ENCODE measurements at regions not wholly inside any gene's neighbourhood (a gene's known extent, or its start where the extent isn't known, plus 50 kb on each side); places are given as distances from the start of the nearest gene placed in this dataset.

DNA sequence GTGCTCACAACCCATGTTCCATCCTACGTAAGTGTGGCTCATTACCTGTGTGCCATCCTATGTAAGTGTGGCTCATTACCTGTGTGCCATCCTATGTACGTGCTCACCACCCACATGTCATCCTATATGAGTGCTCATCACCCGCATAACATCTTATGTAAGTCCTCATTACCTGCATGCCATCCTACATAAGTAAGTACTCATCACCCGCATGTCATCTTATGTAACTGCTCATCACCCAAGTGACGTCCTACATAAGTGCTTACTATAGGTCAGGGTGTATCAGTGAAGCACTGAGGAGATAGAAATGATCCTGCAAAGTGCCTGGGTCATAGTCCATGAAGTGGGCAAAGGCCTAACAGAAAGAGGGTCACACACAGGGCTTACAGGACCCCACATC is 93.1 kb downstream of the AXIN2 start:
- TF ChIP-seq JUND (IDR thresholded peaks at IDR 0.05; ENCODE audit: borderline replicate concordance, low read depth, low read length) (no peak), JUND (tag; IDR thresholded peaks at IDR 0.05; ENCODE audit: borderline replicate concordance, low read depth, low read length) (no peak), CAMTA2 (CRISPR knock-in tag; conservative IDR thresholded peaks at IDR 0.05) (no peak), ZFX (CRISPR knock-in tag; IDR thresholded peaks at IDR 0.05) (no peak), PHB2 (IDR thresholded peaks at IDR 0.05; ENCODE audit: low read depth) (no peak), SP1 (CRISPR knock-in tag; IDR thresholded peaks at IDR 0.05) (no peak), GTF2A2 (tag; IDR thresholded peaks at IDR 0.05) (no peak), MYC (IDR thresholded peaks at IDR 0.05; ENCODE audit: low read depth, low read length) (no peak), MYC (CRISPR knock-in tag; IDR thresholded peaks at IDR 0.05; ENCODE audit: borderline replicate concordance, low read depth) (no peak), ZNF212 (CRISPR knock-in tag; IDR thresholded peaks at IDR 0.05) (no peak), IRF2 (CRISPR knock-in tag; IDR thresholded peaks at IDR 0.05) (no peak), ELF1 (tag; IDR thresholded peaks at IDR 0.05) (no peak), POLR2A (conservative IDR thresholded peaks at IDR 0.05) (no peak)
- TF ChIP-seq, protein P1, sequence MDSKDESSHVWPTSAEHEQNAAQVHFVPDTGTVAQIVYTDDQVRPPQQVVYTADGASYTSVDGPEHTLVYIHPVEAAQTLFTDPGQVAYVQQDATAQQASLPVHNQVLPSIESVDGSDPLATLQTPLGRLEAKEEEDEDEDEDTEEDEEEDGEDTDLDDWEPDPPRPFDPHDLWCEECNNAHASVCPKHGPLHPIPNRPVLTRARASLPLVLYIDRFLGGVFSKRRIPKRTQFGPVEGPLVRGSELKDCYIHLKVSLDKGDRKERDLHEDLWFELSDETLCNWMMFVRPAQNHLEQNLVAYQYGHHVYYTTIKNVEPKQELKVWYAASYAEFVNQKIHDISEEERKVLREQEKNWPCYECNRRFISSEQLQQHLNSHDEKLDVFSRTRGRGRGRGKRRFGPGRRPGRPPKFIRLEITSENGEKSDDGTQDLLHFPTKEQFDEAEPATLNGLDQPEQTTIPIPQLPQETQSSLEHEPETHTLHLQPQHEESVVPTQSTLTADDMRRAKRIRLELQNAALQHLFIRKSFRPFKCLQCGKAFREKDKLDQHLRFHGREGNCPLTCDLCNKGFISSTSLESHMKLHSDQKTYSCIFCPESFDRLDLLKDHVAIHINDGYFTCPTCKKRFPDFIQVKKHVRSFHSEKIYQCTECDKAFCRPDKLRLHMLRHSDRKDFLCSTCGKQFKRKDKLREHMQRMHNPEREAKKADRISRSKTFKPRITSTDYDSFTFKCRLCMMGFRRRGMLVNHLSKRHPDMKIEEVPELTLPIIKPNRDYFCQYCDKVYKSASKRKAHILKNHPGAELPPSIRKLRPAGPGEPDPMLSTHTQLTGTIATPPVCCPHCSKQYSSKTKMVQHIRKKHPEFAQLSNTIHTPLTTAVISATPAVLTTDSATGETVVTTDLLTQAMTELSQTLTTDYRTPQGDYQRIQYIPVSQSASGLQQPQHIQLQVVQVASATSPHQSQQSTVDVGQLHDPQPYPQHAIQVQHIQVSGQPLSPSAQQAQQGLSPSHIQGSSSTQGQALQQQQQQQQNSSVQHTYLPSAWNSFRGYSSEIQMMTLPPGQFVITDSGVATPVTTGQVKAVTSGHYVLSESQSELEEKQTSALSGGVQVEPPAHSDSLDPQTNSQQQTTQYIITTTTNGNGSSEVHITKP (IDR thresholded peaks at IDR 0.05; ENCODE audit: partially characterized antibody), result no peak
